MCF 10A (cell line): ENCODE measurements at regions not wholly inside any gene's neighbourhood (a gene's known extent, or its start where the extent isn't known, plus 50 kb on each side); places are given as distances from the start of the nearest gene placed in this dataset.

Experiments
- BruUV-seq: library from RNA; stranded (reverse); fragments of 400-500 nt; replicated peaks from 2 replicates; lab custom pipeline; 2021; lab: Mats Ljungman, UMichigan
- CTCF ChIA-PET: fragments of 300-600 bp; sonication (Branson Sonifier 250); formaldehyde crosslinking; extraction: SDS; loops from one replicate; lab custom pipeline; 2021; ENCODE audit warnings: antibody characterized with exemption, inconsistent platforms; lab: Yijun Ruan, JAX
- POLR2A ChIA-PET: fragments of 300-600, 350-650 bp; sonication (Branson Sonifier 250); formaldehyde crosslinking; extraction: SDS; loops from one replicate; lab custom pipeline; 2020; ENCODE audit warnings: antibody characterized with exemption, inconsistent platforms; lab: Yijun Ruan, JAX
- DNase-seq: peaks from one replicate; pipeline ENCODE4 v3.0.0-alpha.2; 2018; ENCODE audit not compliant: unreplicated experiment
- H3K27ac Mint-ChIP-seq: one replicate; pipeline ENCODE4 v1.8.0; 2022; ENCODE audit warnings: mild to moderate bottlenecking, low read depth, mixed read lengths; ENCODE audit not compliant: unreplicated experiment
- H3K27me3 Mint-ChIP-seq: one replicate; pipeline ENCODE4 v1.8.0; 2022; ENCODE audit warnings: mixed read lengths; ENCODE audit not compliant: insufficient read depth, unreplicated experiment
- H3K36me3 Mint-ChIP-seq: one replicate; pipeline ENCODE4 v1.8.0; 2022; ENCODE audit warnings: mild to moderate bottlenecking, moderate library complexity, mixed read lengths; ENCODE audit not compliant: insufficient read depth, unreplicated experiment
- H3K4me1 Mint-ChIP-seq: one replicate; pipeline ENCODE4 v1.8.0; 2022; ENCODE audit warnings: mixed read lengths; ENCODE audit not compliant: insufficient read depth, unreplicated experiment
- H3K4me3 Mint-ChIP-seq: one replicate; pipeline ENCODE4 v1.8.0; 2022; ENCODE audit warnings: mild to moderate bottlenecking, moderate library complexity, mixed read lengths; ENCODE audit not compliant: unreplicated experiment
- H3K9me3 Mint-ChIP-seq: one replicate; pipeline ENCODE4 v1.8.0; 2022; ENCODE audit warnings: mixed read lengths; ENCODE audit not compliant: unreplicated experiment
- intact Hi-C: fragments of 100-400 bp; cut with micrococcal nuclease; formaldehyde crosslinking; loops from 2 replicates; pipeline ENCODE4 v1.14.1; 2022
- TF ChIP-seq, protein P1 (sequence below): fragments of 200-600 bp; IDR thresholded peaks from one replicate; pipeline ENCODE4 v1.8.0; 2022; ENCODE audit warnings: antibody characterized with exemption, mild to moderate bottlenecking; ENCODE audit not compliant: unreplicated experiment

DNA sequence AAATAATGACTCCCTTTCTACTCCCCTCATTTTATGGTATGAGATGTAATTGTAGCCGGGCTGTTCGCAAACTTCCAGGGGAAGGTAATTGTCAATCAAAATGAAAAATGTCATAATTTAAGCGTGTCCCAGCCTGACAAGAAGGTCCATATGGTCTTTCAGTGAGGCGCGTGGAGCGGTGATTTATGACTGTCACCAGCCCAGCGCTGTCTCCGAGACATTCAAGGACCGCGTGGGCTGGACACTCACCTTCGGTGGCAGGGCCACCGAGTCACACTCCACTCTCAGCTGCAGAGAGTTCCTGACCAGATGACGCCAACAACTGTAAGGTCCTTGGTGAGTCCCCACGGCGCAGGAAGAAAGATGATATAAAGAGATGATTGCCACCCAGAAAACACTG lies 157.7 kb upstream of the TNRC6C start:
- no peak for DNase-seq
- Mint-ChIP-seq H3K27me3 (peaks cover 74% of the 10 kb centered on the region), H3K4me1 (no peaks in the 10 kb centered on the region), H3K9me3 (no peaks in the 10 kb centered on the region), H3K4me3 (no peak overlapping the region), H3K36me3 (no peaks in the 10 kb centered on the region), H3K27ac (no peak overlapping the region)
- ChIA-PET CTCF (no interaction called here), POLR2A (no interaction called here)
- intact Hi-C loops: no loop called here
- no TSS peak for BruUV-seq
- TF ChIP-seq, protein P1, sequence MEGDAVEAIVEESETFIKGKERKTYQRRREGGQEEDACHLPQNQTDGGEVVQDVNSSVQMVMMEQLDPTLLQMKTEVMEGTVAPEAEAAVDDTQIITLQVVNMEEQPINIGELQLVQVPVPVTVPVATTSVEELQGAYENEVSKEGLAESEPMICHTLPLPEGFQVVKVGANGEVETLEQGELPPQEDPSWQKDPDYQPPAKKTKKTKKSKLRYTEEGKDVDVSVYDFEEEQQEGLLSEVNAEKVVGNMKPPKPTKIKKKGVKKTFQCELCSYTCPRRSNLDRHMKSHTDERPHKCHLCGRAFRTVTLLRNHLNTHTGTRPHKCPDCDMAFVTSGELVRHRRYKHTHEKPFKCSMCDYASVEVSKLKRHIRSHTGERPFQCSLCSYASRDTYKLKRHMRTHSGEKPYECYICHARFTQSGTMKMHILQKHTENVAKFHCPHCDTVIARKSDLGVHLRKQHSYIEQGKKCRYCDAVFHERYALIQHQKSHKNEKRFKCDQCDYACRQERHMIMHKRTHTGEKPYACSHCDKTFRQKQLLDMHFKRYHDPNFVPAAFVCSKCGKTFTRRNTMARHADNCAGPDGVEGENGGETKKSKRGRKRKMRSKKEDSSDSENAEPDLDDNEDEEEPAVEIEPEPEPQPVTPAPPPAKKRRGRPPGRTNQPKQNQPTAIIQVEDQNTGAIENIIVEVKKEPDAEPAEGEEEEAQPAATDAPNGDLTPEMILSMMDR: no peak

DNA sequence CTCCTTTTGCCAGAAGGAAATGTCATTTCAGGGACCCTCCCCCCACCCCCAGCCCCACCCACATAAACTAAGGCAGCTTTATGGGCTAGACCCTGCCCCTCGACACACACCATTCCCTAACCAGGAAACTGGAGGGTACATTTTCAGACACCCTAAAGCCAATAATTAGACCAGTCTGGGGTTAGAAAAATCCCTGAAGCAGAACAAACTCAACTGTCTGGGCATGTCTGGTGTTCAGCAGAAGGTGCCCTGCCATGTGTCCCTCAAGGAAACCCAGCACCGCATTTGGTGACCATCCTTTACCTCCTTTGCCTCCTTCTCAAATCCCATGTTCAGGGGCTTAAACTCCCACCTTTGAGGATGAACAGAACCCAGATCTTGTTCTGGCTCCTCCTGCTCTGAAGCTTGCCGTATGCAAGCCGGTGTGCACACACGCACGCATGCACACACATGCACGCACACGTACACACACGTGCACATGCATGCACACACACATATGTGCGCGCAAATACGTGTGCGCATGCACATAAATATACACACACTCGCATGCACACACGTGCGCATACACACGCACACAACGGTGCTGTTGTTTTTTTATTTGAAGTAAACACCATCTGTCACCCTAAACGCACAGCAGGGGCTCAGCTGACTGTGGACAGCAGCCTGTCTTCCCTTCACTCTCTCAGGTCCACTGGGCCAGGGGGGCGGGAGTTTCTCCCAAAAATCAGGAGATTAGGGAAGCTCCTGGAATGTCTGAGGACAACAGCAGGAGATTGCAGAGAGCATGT lies 156.8 kb upstream of the TNRC6C start:
- Mint-ChIP-seq H3K36me3 (no peaks in the 10 kb centered on the region), H3K4me1 (no peaks in the 10 kb centered on the region), H3K4me3 (no peak overlapping the region), H3K27ac (no peak overlapping the region), H3K9me3 (no peaks in the 10 kb centered on the region), H3K27me3 (peaks cover 74% of the 10 kb centered on the region)
- DNase-seq: no peak
- intact Hi-C loops: no loop called here
- TF ChIP-seq, protein P1: no peak
- BruUV-seq: no TSS peak
- ChIA-PET CTCF (no interaction called here), POLR2A (no interaction called here)

DNA sequence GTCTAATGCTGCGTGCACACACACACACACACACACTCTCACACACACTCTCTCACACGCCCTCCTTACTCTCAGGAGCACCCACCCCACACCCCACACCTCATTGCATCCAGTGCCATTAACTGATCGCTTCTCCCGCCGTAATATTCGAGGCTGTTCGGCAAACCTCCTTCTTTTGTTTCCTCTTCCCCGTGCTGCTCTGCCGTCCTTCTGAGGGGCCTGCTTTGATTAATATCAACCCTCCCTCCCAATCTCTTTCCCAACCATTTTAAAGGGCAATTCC lies 156.2 kb upstream of the TNRC6C start:
- no peak overlapping the region for H3K27ac Mint-ChIP-seq
- POLR2A ChIA-PET: no interaction called here
- CTCF ChIA-PET: no interaction called here
- intact Hi-C loops: no loop called here
- H3K9me3 Mint-ChIP-seq: no peaks in the 10 kb centered on the region
- H3K4me3 Mint-ChIP-seq: no peak overlapping the region
- BruUV-seq: no TSS peak
- H3K36me3 Mint-ChIP-seq: no peaks in the 10 kb centered on the region
- H3K4me1 Mint-ChIP-seq: no peaks in the 10 kb centered on the region
- TF ChIP-seq, protein P1: no peak
- no peak for DNase-seq
- H3K27me3 Mint-ChIP-seq: peaks cover 77% of the 10 kb centered on the region

DNA sequence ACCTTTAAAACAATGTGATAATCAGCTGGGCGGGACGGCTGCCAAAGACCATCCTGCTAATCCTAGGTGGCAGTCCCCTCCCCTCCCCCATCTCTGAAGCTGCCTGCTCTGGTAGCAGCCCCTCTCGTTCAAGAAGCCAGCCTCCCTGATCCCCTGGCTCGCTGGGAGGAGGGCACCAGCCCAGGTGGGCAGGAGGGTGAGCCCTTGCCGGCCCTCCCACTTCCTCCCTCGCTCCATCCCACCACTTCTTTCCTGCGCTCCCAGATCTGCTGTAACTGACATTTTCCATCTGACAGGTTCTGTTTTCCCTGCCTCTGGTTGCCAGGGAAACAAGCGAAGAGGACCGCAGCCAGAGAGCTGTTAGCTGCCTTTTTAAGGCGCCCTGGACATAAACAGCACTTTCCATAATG lies 155.7 kb upstream of the TNRC6C start:
- no TSS peak for BruUV-seq
- intact Hi-C loops: no loop called here
- Mint-ChIP-seq H3K4me3 (no peak overlapping the region), H3K27ac (no peak overlapping the region), H3K4me1 (no peaks in the 10 kb centered on the region), H3K9me3 (no peaks in the 10 kb centered on the region), H3K36me3 (no peaks in the 10 kb centered on the region), H3K27me3 (peaks cover 82% of the 10 kb centered on the region)
- DNase-seq: no peak
- ChIA-PET POLR2A (no interaction called here), CTCF (no interaction called here)
- TF ChIP-seq, protein P1: no peak
